B cell (primary cell): ENCODE measurements at regions not wholly inside any gene's neighbourhood (a gene's known extent, or its start where the extent isn't known, plus 50 kb on each side); places are given as distances from the start of the nearest gene placed in this dataset.

ENCODE experiments used
- ATAC-seq: fragments of 200-7000 bp; cut with Tn5 transposase; one replicate; pipeline ENCODE4 v1.10.0; 2021; ENCODE audit warnings: low read depth, mild to moderate bottlenecking, moderate number of reproducible peaks, moderate library complexity
- CTCF ChIA-PET: fragments of 350-600 bp; sonication (Branson Sonifier 250); formaldehyde crosslinking; loops from one replicate; lab custom pipeline; 2021; ENCODE audit warnings: antibody characterized with exemption, inconsistent platforms; lab: Charles Lee
- POLR2A ChIA-PET: fragments of 350-600 bp; sonication (Branson Sonifier 250); formaldehyde crosslinking; loops from one replicate; lab custom pipeline; 2021; ENCODE audit warnings: antibody characterized with exemption; lab: Charles Lee
- DNase-seq: peaks from one replicate; pipeline ENCODE4 v3.0.0; 2013
- H2AFZ ChIP-seq: 2 replicates; pipeline ENCODE4 v1.6.1; 2012; ENCODE audit warnings: mild to moderate bottlenecking, low read depth, low read length; ENCODE audit not compliant: insufficient read depth, poor library complexity, severe bottlenecking
- H3K27ac ChIP-seq, 2 donors: 1 replicate in 1 of 2; 2 replicates in 1 of 2; pipeline ENCODE4 v1.5.1; 2012 to 2013; ENCODE audit warnings: low read length in 2 of 2, mild to moderate bottlenecking in 2 of 2, moderate library complexity in 1 of 2
- H3K27me3 ChIP-seq, 4 experiments: fragments of 200-600 bp in 1 of 4; sonication (generic) in 1 of 4; replicated peaks in 1 of 4; 1 replicate in 2 of 4; 2 replicates in 2 of 4; pipeline versions ENCODE4 v1.6.1 to v1.7.0; 2013 to 2016; ENCODE audit warnings: low read length in 3 of 4, mild to moderate bottlenecking in 2 of 4, mixed read lengths in 1 of 4, moderate library complexity in 1 of 4; ENCODE audit not compliant: insufficient read depth in 4 of 4, control insufficient read depth in 3 of 4; ENCODE audit errors: control extremely low read depth in 1 of 4
- H3K36me3 ChIP-seq, 2 experiments: replicated peaks in 1 of 2; 1 replicate in 1 of 2; 2 replicates in 1 of 2; pipeline versions ENCODE4 v1.6.1 to v1.7.1; 2013; ENCODE audit warnings: low read length in 1 of 2; ENCODE audit not compliant: insufficient read depth in 2 of 2, control insufficient read depth in 1 of 2; ENCODE audit errors: control extremely low read depth in 1 of 2, extremely low read depth in 1 of 2
- H3K4me1 ChIP-seq, 2 donors: fragments of 200-600 bp in 1 of 2; sonication (generic) in 1 of 2; 1 replicate in 1 of 2; 2 replicates in 1 of 2; pipeline versions ENCODE4 v1.5.1 to v1.6.1; 2013 to 2017; ENCODE audit warnings: low read length in 2 of 2; ENCODE audit not compliant: control insufficient read depth in 2 of 2, insufficient read depth in 2 of 2
- H3K4me2 ChIP-seq: replicated peaks from 2 replicates; pipeline ENCODE3; 2012; ENCODE audit warnings: mild to moderate bottlenecking, low read depth, low read length; ENCODE audit not compliant: poor library complexity, severe bottlenecking
- H3K4me3 ChIP-seq, 5 experiments: fragments of 200-600 bp in 1 of 5; sonication (generic) in 1 of 5; 1 replicate in 3 of 5; 2 replicates in 2 of 5; pipeline versions ENCODE4 v1.5.1 to v1.7.0; 2011 to 2016; ENCODE audit warnings: low read length in 4 of 5, mild to moderate bottlenecking in 4 of 5, low read depth in 2 of 5, control low read depth in 1 of 5, moderate library complexity in 1 of 5; ENCODE audit not compliant: insufficient read depth in 1 of 5; ENCODE audit errors: control extremely low read depth in 1 of 5, extremely low read depth in 1 of 5
- H3K79me2 ChIP-seq: fragments of 200-600 bp; sonication (generic); one replicate; pipeline ENCODE4 v1.6.0; 2016; ENCODE audit warnings: low read length; ENCODE audit not compliant: control insufficient read depth, insufficient read depth
- H3K9ac ChIP-seq: fragments of 200-600 bp; sonication (generic); 2 replicates; pipeline ENCODE4 v1.6.1; 2017; ENCODE audit warnings: mild to moderate bottlenecking, low read length, moderate library complexity
- H3K9me3 ChIP-seq, 3 donors: one replicate each; pipeline versions ENCODE4 v1.6.1 to v1.7.1; 2013; ENCODE audit warnings: low read length in 2 of 3; ENCODE audit not compliant: control insufficient read depth in 2 of 3, insufficient read depth in 1 of 3; ENCODE audit errors: control extremely low read depth in 1 of 3
- H4K20me1 ChIP-seq: 2 replicates; pipeline ENCODE4 v1.6.0; 2012; ENCODE audit warnings: mild to moderate bottlenecking, low read length; ENCODE audit not compliant: insufficient read depth, control insufficient read depth, poor library complexity, severe bottlenecking
- H3K27ac Mint-ChIP-seq: one replicate; pipeline ENCODE4 v1.8.0; 2021; ENCODE audit warnings: mixed read lengths
- H3K27me3 Mint-ChIP-seq: one replicate; pipeline ENCODE4 v1.8.0; 2021; ENCODE audit warnings: mixed read lengths
- H3K4me1 Mint-ChIP-seq: one replicate; pipeline ENCODE4 v1.8.0; 2021; ENCODE audit warnings: mixed read lengths
- H3K4me3 Mint-ChIP-seq: one replicate; pipeline ENCODE4 v1.8.0; 2021; ENCODE audit warnings: mixed read lengths
- H3K9me3 Mint-ChIP-seq: one replicate; pipeline ENCODE4 v1.8.0; 2022; ENCODE audit warnings: mixed read lengths; ENCODE audit not compliant: insufficient read depth
- CTCF ChIP-seq: fragments of 200-600 bp; IDR thresholded peaks from one replicate; pipeline ENCODE4 v1.8.0; 2022; ENCODE audit warnings: antibody characterized with exemption, mild to moderate bottlenecking
- EZH2 ChIP-seq: IDR thresholded peaks from 2 replicates; pipeline ENCODE4 v1.6.1; 2012; ENCODE audit warnings: borderline replicate concordance, low read depth, mild to moderate bottlenecking, moderate library complexity, low read length; ENCODE audit not compliant: insufficient read depth, poor library complexity, severe bottlenecking
- WGBS: methylation state at CpG from one replicate; pipeline ENCODE4 v1.1.5; 2013; ENCODE audit warnings: missing lambda C conversion rate; ENCODE audit not compliant: insufficient coverage; 5-methylcytosine and 5-hydroxymethylcytosine counted together
- intact Hi-C: fragments of 100-400 bp; cut with micrococcal nuclease; formaldehyde crosslinking; loops from one replicate; pipeline ENCODE4 v1.10.0; 2022

GRCh38 chr5:170162631-170163321, 57.1 kb downstream of the FOXI1 start:
- no peak overlapping the region for H3K27ac Mint-ChIP-seq
- no peaks in the 10 kb centered on the region for H3K9me3 Mint-ChIP-seq
- no peaks in the 10 kb centered on the region for H3K27me3 Mint-ChIP-seq
- intact Hi-C loops: no loop called here
- Histone ChIP-seq H3K36me3 (no peaks in the 10 kb centered on the region), H4K20me1 (no peaks in the 10 kb centered on the region), H3K9me3 (no peaks in the 10 kb centered on the region), H3K4me2 (no peak overlapping the region), H3K9ac (no peak overlapping the region), H3K27me3 (no peaks in the 10 kb centered on the region), H3K27ac (no peak overlapping the region), H3K4me1 (peaks cover 0 to 5% of the 10 kb centered on the region in 2 donors), H2AFZ (no peak overlapping the region), H3K4me3 (no peak overlapping the region), H3K79me2 (no peaks in the 10 kb centered on the region)
- no peak overlapping the region for H3K4me3 Mint-ChIP-seq
- ChIA-PET POLR2A (no interaction called here), CTCF (no interaction called here)
- TF ChIP-seq CTCF: no peak
- 100% methylated on average over 2 of the region's 3 CpGs for WGBS
- DNase-seq (no peak), ATAC-seq (no peak)
- peaks cover 3% of the 10 kb centered on the region for H3K4me1 Mint-ChIP-seq

- DNase-seq (no peak), ATAC-seq (no peak)
- Histone ChIP-seq H2AFZ (no peak overlapping the region), H3K27me3 (no peaks in the 10 kb centered on the region), H4K20me1 (no peaks in the 10 kb centered on the region), H3K4me2 (no peak overlapping the region), H3K4me3 (no peak overlapping the region), H3K9ac (no peak overlapping the region), H3K79me2 (no peaks in the 10 kb centered on the region), H3K36me3 (no peaks in the 10 kb centered on the region), H3K4me1 (peaks cover 0 to 12% of the 10 kb centered on the region in 2 donors), H3K27ac (no peak overlapping the region), H3K9me3 (no peaks in the 10 kb centered on the region)
- no peaks in the 10 kb centered on the region for H3K27me3 Mint-ChIP-seq
- ChIA-PET CTCF (no interaction called here), POLR2A (no interaction called here)
- intact Hi-C loops: no loop called here
- H3K4me1 Mint-ChIP-seq: peaks cover 15% of the 10 kb centered on the region
- no peak for TF ChIP-seq EZH2
- no peak for TF ChIP-seq CTCF
- H3K27ac Mint-ChIP-seq: no peak overlapping the region
- H3K9me3 Mint-ChIP-seq: no peaks in the 10 kb centered on the region
- 100% methylated on average over 2 of the region's 5 CpGs for WGBS
- no peak overlapping the region for H3K4me3 Mint-ChIP-seq
Observed at GRCh38 chr5:170164087-170164486, 58.4 kb downstream of the FOXI1 start.
